ENCODE measurements at regions not wholly inside any gene's neighbourhood (a gene's known extent, or its start where the extent isn't known, plus 50 kb on each side); places are given as distances from the start of the nearest gene placed in this dataset.
"Not testable (repeated sequence)": the region's sequence is repeated elsewhere in the genome, so short reads cannot be mapped to it uniquely, and the experiment has no call there.

- no peak for DNase-seq
- no peak for TF ChIP-seq CTCF (IDR thresholded peaks at IDR 0.05)
- no peak for TF ChIP-seq POLR2A (IDR thresholded peaks at IDR 0.05)
- 86 to 91% methylated on average over 1 of the region's 1 CpG for WGBS, 2 donors
- H3K36me3 ChIP-seq, result no peaks in the 10 kb centered on the region
- H3K9me3 ChIP-seq, result peaks cover 0 to 3% (median 0%) of the 10 kb centered on the region in 3 donors
- intact Hi-C loops (cut with DNase I), result no loop called here
- peaks cover 0 to 17% (median 0%) of the 10 kb centered on the region in 3 donors for H3K4me1 ChIP-seq
- no peak overlapping the region for H3K27ac ChIP-seq
- peaks cover 0 to under 1% (median 0%) of the 10 kb centered on the region in 4 donors for H3K27me3 ChIP-seq
- H3K4me3 ChIP-seq, result no peak overlapping the region
These were observed 436.1 kb downstream of the XYLT1 start for GRCh38 chr16:17034477-17035252.

- Histone ChIP-seq H3K27me3 (peaks cover 0 to 6% (median 0%) of the 10 kb centered on the region in 4 donors), H3K36me3 (no peaks in the 10 kb centered on the region), H3K4me1 (peaks cover 0 to 13% (median 0%) of the 10 kb centered on the region in 3 donors), H3K4me3 (no peak overlapping the region), H3K9me3 (no peaks in the 10 kb centered on the region), H3K27ac (no peak overlapping the region)
- TF ChIP-seq POLR2A (IDR thresholded peaks at IDR 0.05) (no peak), CTCF (IDR thresholded peaks at IDR 0.05) (no peak)
- no peak for DNase-seq
- intact Hi-C loops (cut with DNase I), result no loop called here
- 30 to 47% methylated on average over 5 of the region's 5 CpGs for WGBS, 2 donors
These were observed 433.3 kb downstream of the XYLT1 start for GRCh38 chr16:17037499-17037898.

- intact Hi-C loops (cut with DNase I), result no loop called here
These were observed 432.3 kb downstream of the XYLT1 start for GRCh38 chr16:17038415-17038814.

GRCh38 chr16:17049109-17049508 lies 421.7 kb downstream of the XYLT1 start:
- H3K4me3 ChIP-seq; H3K27ac ChIP-seq; intact Hi-C loops (cut with DNase I); DNase-seq; H3K4me1 ChIP-seq; H3K27me3 ChIP-seq; H3K36me3 ChIP-seq; H3K9me3 ChIP-seq: not testable (repeated sequence)
- 79 to 94% methylated on average over 2 of the region's 2 CpGs for WGBS, 2 donors

More at GRCh38 chr16:17038415-17038814, 432.3 kb downstream of the XYLT1 start:
- 79 to 80% methylated on average over 5 of the region's 5 CpGs for WGBS, 2 donors
- no peak for DNase-seq
- Histone ChIP-seq H3K9me3 (no peaks in the 10 kb centered on the region), H3K4me1 (peaks cover 0 to 13% (median 0%) of the 10 kb centered on the region in 3 donors), H3K36me3 (no peaks in the 10 kb centered on the region), H3K4me3 (no peak overlapping the region), H3K27ac (no peak overlapping the region), H3K27me3 (peaks cover 0 to 6% (median 0%) of the 10 kb centered on the region in 4 donors)
- no peak for TF ChIP-seq CTCF (IDR thresholded peaks at IDR 0.05)
- no peak for TF ChIP-seq POLR2A (IDR thresholded peaks at IDR 0.05)

- no peaks in the 10 kb centered on the region for H3K9me3 ChIP-seq
- no peaks in the 10 kb centered on the region for H3K36me3 ChIP-seq
- intact Hi-C loops (cut with DNase I), result no loop called here
- no peak overlapping the region for H3K27ac ChIP-seq
- TF ChIP-seq POLR2A (IDR thresholded peaks at IDR 0.05) (no peak), CTCF (IDR thresholded peaks at IDR 0.05) (no peak)
- no peaks in the 10 kb centered on the region for H3K27me3 ChIP-seq
- no peak for DNase-seq
- no peaks in the 10 kb centered on the region for H3K4me1 ChIP-seq
- H3K4me3 ChIP-seq, result no peak overlapping the region
- 71 to 80% methylated on average over 1 of the region's 1 CpG for WGBS, 2 donors
These were observed 420.3 kb downstream of the XYLT1 start for GRCh38 chr16:17050468-17050867.

Measured in esophagus squamous epithelium (tissue), 5 donors.